ENCODE measurements at regions not wholly inside any gene's neighbourhood (a gene's known extent, or its start where the extent isn't known, plus 50 kb on each side); places are given as distances from the start of the nearest gene placed in this dataset.
A peak's percentile ranks its signal among the peaks of the same experiment; 100 is the strongest.

DNA sequence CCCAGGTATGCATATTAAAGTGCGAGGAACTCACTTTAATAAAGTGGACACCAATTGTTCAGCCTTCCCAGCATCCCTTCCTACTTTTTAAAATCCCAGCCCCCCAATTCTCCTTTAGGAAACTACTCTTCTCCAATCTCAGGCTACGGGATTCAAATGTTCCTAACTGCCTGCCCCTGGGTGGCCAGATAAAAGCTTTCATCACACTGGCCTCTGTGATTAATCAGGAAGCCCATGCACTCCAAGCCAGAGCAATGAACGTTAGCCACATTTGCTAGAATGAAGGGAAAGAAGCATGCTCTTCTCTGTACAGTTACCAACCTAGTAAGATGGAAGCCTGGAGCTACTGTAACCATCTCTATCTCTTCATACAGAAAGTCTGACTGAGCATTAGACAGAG, 250.3 kb upstream of the UBE2E2 start:
- TF ChIP-seq CTCF (IDR thresholded peaks at IDR 0.05; ENCODE audit: low read depth, low read length) = no peak
- no peak overlapping the region for H3K4me3 ChIP-seq (ENCODE audit: low read depth, low read length)

- no peak overlapping the region for H3K4me3 ChIP-seq (ENCODE audit: low read depth, low read length)
- no peak for TF ChIP-seq CTCF (IDR thresholded peaks at IDR 0.05; ENCODE audit: low read depth, low read length)
These were observed 243.5 kb upstream of the UBE2E2 start for GRCh38 chr3:22959593-22959992.

DNA sequence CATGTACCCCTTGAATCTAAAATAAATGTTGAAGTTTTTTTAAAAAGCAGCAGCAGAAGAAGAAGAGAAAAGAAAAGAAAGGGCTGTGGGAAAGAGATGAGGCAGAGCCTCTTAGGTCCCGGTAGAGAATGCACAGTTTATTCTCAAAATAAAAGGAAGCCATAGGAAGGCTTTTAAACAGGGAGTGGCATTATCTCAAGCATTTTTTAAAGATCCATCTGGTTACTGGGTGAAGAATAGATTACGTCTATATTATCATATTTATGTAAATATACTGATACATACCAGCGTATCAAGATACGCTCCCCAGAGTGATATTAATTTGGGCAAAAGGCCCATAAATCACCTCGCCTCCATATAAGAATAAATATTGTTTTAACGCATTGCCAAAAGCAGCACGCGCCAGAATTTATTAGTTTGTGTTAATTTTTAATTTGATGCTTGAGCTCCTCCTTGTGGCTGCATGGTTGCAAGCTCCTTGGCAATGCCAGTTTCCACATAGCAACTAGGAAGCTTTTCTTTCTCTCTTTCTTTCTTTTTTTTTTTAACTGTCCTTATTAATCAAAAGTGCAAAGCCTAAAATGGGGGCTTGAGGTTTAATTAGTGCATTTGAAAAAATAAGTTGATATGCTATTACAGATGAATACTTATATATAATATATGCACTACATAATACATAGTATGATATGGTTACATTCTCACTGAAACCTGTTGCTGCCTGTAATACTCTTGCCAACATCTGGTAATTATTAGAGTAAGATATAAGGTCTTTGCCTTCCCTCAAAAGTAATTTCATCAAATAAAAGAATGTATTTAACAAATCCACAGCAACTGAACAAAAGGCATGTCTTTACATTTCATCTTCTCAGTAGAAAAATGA, 242.8 kb upstream of the UBE2E2 start:
- H3K4me3 ChIP-seq (ENCODE audit: low read depth, low read length) = no peak overlapping the region

DNA sequence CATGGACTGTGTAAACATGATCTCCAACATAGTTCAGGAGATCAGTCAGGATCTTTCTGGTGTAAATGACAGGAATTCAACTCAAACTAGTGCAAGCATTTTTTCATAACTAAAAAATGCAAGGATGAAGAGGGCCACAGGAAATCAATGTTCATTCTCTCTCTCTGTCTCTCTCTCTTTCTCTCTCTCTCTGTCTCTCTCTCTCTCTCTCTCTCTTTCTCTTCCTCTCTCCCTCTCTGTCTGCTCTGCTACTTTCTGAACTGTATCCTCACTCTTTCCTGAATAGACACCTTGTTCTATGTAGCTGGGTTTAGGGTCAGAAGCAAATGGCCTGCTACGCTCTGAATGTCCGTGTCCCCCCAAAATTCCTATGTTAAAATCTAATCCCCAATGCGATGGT, 240.9 kb upstream of the UBE2E2 start:
- no peak overlapping the region for H3K4me3 ChIP-seq (ENCODE audit: low read depth, low read length)
- TF ChIP-seq CTCF (IDR thresholded peaks at IDR 0.05; ENCODE audit: low read depth, low read length) = no peak

More for the DNA sequence above, 242.8 kb upstream of the UBE2E2 start:
- peak; percentile 19; the same call in 1 of the 2 replicates for TF ChIP-seq CTCF (IDR thresholded peaks at IDR 0.05; ENCODE audit: low read depth, low read length)

- TF ChIP-seq CTCF (IDR thresholded peaks at IDR 0.05; ENCODE audit: low read depth, low read length) = no peak
- no peak overlapping the region for H3K4me3 ChIP-seq (ENCODE audit: low read depth, low read length)
These were observed 236.8 kb upstream of the UBE2E2 start for GRCh38 chr3:22966349-22966748.

DNA sequence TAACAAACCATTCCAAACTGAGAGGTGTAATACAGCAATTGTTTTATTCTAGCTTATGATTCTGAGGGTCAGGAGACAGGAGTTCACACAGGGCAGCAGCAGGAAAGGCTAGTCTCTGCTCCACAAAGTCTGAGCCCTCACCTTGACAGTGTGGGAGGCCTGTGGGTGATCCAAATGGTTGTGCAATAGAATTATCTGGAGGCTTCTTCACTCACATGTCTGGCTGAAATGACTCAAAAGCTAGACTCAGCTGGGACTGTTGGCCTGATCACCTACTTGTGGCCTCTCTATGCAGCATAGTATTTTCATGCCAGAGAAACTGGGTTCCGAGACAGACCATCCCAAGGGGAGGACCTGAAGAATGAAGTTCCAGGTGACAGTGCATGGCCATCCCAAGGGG, 233.9 kb upstream of the UBE2E2 start:
- H3K4me3 ChIP-seq (ENCODE audit: low read depth, low read length) = no peak overlapping the region
- no peak for TF ChIP-seq CTCF (IDR thresholded peaks at IDR 0.05; ENCODE audit: low read depth, low read length)

DNA sequence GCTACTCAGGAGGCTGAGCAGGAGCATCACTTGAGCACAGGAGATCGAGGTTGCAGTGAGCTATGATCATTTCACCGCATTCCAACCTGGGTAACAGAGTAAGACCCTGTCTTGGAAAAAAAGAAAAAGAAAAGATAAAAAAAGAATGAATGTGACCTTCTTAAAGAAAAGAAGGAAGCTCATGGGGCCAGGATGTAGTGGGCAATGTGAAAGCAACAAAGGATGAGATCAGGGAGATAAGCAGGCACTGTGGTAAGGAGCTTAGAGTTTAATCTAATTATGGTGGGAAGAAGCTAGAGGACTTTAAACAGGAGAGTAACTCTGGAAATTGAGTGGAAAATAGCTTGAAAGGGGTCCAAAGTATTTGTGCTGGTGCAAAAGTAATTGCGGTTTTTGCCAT, 231.6 kb upstream of the UBE2E2 start:
- no peak for TF ChIP-seq CTCF (IDR thresholded peaks at IDR 0.05; ENCODE audit: low read depth, low read length)
- H3K4me3 ChIP-seq (ENCODE audit: low read depth, low read length) = no peak overlapping the region

All from WI38 (cell line).